Endothelial cell of umbilical vein (primary cell): ENCODE measurements at regions not wholly inside any gene's neighbourhood (a gene's known extent, or its start where the extent isn't known, plus 50 kb on each side); places are given as distances from the start of the nearest gene placed in this dataset.

Experiments
- BruUV-seq: library from RNA; stranded (reverse); fragments of 400-500 nt; replicated peaks from 2 replicates; lab custom pipeline; 2021; lab: Mats Ljungman, UMichigan
- CTCF ChIA-PET: fragments of 300-600, 350-600 bp; sonication (Branson Sonifier 250); formaldehyde crosslinking; loops from one replicate; lab custom pipeline; 2021; ENCODE audit warnings: antibody characterized with exemption, inconsistent platforms; lab: Charles Lee
- POLR2A ChIA-PET: fragments of 300-600, 350-600 bp; sonication (Branson Sonifier 250); formaldehyde crosslinking; loops from one replicate; lab custom pipeline; 2021; ENCODE audit warnings: antibody characterized with exemption, inconsistent platforms; lab: Charles Lee
- DNase-seq: peaks from one replicate; pipeline ENCODE4 v3.0.0-alpha.2; 2011; ENCODE audit warnings: low read depth, low spot score
- FAIRE-seq: peaks from 2 replicates; lab custom pipeline; 2011; peaks lifted over from hg19 to GRCh38; lab: Jason Lieb, UNC
- H2AFZ ChIP-seq: 2 replicates; pipeline ENCODE4 v1.6.0; 2012; ENCODE audit warnings: low read depth, low read length, control low read depth, inconsistent platforms
- H3K27ac ChIP-seq: 2 replicates; pipeline ENCODE4 v1.5.1; 2011; ENCODE audit warnings: low read depth, mild to moderate bottlenecking, control low read depth, low read length, moderate library complexity; ENCODE audit not compliant: insufficient read depth
- H3K27me3 ChIP-seq, 2 experiments: 2 replicates each; pipeline versions ENCODE4 v1.6.0 to v1.6.1; 2011; ENCODE audit warnings: low read length in 2 of 2, mixed read lengths in 1 of 2; ENCODE audit not compliant: control insufficient read depth in 2 of 2, insufficient read depth in 2 of 2
- H3K36me3 ChIP-seq, 2 experiments: 2 replicates in 1 of 2; 3 replicates in 1 of 2; pipeline ENCODE4 v1.5.1; 2011; ENCODE audit warnings: low read length in 2 of 2, mild to moderate bottlenecking in 1 of 2, moderate library complexity in 1 of 2; ENCODE audit not compliant: control insufficient read depth in 2 of 2, insufficient read depth in 2 of 2; ENCODE audit errors: extremely low read depth in 1 of 2
- H3K4me1 ChIP-seq: 3 replicates; pipeline ENCODE4 v1.5.1; 2011; ENCODE audit warnings: mild to moderate bottlenecking, low read length; ENCODE audit not compliant: control insufficient read depth, insufficient read depth; ENCODE audit errors: extremely low read depth
- H3K4me2 ChIP-seq: 2 replicates; pipeline ENCODE4 v1.6.1; 2011; ENCODE audit warnings: low read length, control low read depth, mixed read lengths; ENCODE audit not compliant: insufficient read depth
- H3K4me3 ChIP-seq, 3 experiments: fragments of 200-600 bp in 1 of 3; sonication (generic), shearing (Covaris generic) in 1 of 3; replicated peaks in 1 of 3; 2 replicates each; pipeline ENCODE4 v1.5.1; 2011 to 2016; ENCODE audit warnings: control low read depth in 3 of 3, low read length in 3 of 3, mild to moderate bottlenecking in 2 of 3, inconsistent platforms in 1 of 3, low read depth in 1 of 3, moderate library complexity in 1 of 3; ENCODE audit not compliant: insufficient read depth in 1 of 3
- H3K79me2 ChIP-seq: 2 replicates; pipeline ENCODE4 v1.6.0; 2012; ENCODE audit warnings: low read length, inconsistent platforms; ENCODE audit not compliant: control insufficient read depth, insufficient read depth
- H3K9ac ChIP-seq: replicated peaks from 2 replicates; pipeline ENCODE3; 2011; ENCODE audit warnings: low read length, control low read depth; ENCODE audit not compliant: insufficient read depth; ENCODE audit errors: extremely low read depth
- H3K9me1 ChIP-seq: replicated peaks from 3 replicates; pipeline ENCODE4 v1.6.0; 2011; ENCODE audit warnings: mild to moderate bottlenecking, low read length; ENCODE audit not compliant: control insufficient read depth, insufficient read depth; ENCODE audit errors: extremely low read depth
- H3K9me3 ChIP-seq: replicated peaks from 2 replicates; pipeline ENCODE4 v1.5.1; 2012; ENCODE audit warnings: low read length, inconsistent platforms; ENCODE audit not compliant: control insufficient read depth, insufficient read depth
- H4K20me1 ChIP-seq: replicated peaks from 2 replicates; pipeline ENCODE3; 2011; ENCODE audit warnings: mild to moderate bottlenecking, low read length; ENCODE audit not compliant: control insufficient read depth, insufficient read depth; ENCODE audit errors: extremely low read depth
- CTCF ChIP-seq, 2 donors: IDR thresholded peaks; 1 replicate in 1 of 2; 2 replicates in 1 of 2; pipeline ENCODE4 v1.5.1; 2011; ENCODE audit warnings: low read length in 2 of 2, mild to moderate bottlenecking in 2 of 2, moderate library complexity in 2 of 2, control low read depth in 1 of 2, inconsistent platforms in 1 of 2, low read depth in 1 of 2; ENCODE audit not compliant: insufficient read depth in 1 of 2; ENCODE audit errors: extremely low read depth in 1 of 2
- GATA2 ChIP-seq: IDR thresholded peaks from 2 replicates; pipeline ENCODE4 v1.7.0; 2011; ENCODE audit warnings: low read depth, mild to moderate bottlenecking, moderate library complexity, mixed read lengths, low read length; ENCODE audit not compliant: insufficient read length, insufficient read depth
- JUN ChIP-seq: IDR thresholded peaks from 2 replicates; pipeline ENCODE4 v1.6.1; 2011; ENCODE audit warnings: borderline replicate concordance, low read depth; ENCODE audit not compliant: insufficient read length, insufficient read depth
- POLR2AphosphoS5 ChIP-seq: IDR thresholded peaks from 2 replicates; pipeline ENCODE4 v1.6.1; 2012; ENCODE audit warnings: low read depth, mild to moderate bottlenecking, control low read depth, low read length, moderate library complexity; ENCODE audit not compliant: insufficient read depth
- dilution Hi-C: fragments of 300-500 bp; cut with MboI; formaldehyde crosslinking; loops from one replicate; pipeline ENCODE4 v1.15.0; 2019; ENCODE audit warnings: low sequenced_read_pairs; ENCODE audit not compliant: extremely low pct_ligation_motif_present
- intact Hi-C: fragments of 100-400 bp; cut with micrococcal nuclease; formaldehyde crosslinking; loops from one replicate; pipeline ENCODE4 v1.10.0; 2022
- TF ChIP-seq, protein P1 (sequence below): IDR thresholded peaks from 2 replicates; pipeline ENCODE4 v1.6.1; 2011; ENCODE audit not compliant: insufficient read depth, insufficient read length

GRCh38 chr6:11343963-11344723, 111.7 kb upstream of the NEDD9 start:
- no peaks in the 10 kb centered on the region for H4K20me1 ChIP-seq
- dilution Hi-C loops (no loop called here), intact Hi-C loops (no loop called here)
- no peak overlapping the region for H3K27ac ChIP-seq
- peaks cover 2 to 3% of the 10 kb centered on the region in 2 experiments for H3K27me3 ChIP-seq
- no peaks in the 10 kb centered on the region for H3K9me1 ChIP-seq
- no peak overlapping the region for H3K4me3 ChIP-seq
- no peak overlapping the region for H3K4me2 ChIP-seq
- DNase-seq, result no peak
- H3K79me2 ChIP-seq, result no peaks in the 10 kb centered on the region
- H3K9me3 ChIP-seq, result no peaks in the 10 kb centered on the region
- H2AFZ ChIP-seq, result no peak overlapping the region
- H3K4me1 ChIP-seq, result no peaks in the 10 kb centered on the region
- FAIRE-seq, result no peak
- no peaks in the 10 kb centered on the region for H3K36me3 ChIP-seq
- TF ChIP-seq GATA2 (no peak), JUN (no peak), CTCF (IDR thresholded peaks at IDR 0.05; ENCODE audit: extremely low read depth in 1 of 2, insufficient read depth in 1 of 2, low read depth in 1 of 2, low read length in 2 of 2) (no peak), POLR2AphosphoS5 (no peak)
- TF ChIP-seq, protein P1, sequence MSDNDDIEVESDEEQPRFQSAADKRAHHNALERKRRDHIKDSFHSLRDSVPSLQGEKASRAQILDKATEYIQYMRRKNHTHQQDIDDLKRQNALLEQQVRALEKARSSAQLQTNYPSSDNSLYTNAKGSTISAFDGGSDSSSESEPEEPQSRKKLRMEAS, result no peak
- POLR2A ChIA-PET, result no interaction called here
- no peak overlapping the region for H3K9ac ChIP-seq
- no TSS peak for BruUV-seq
- CTCF ChIA-PET, result no interaction called here
